ENCODE measurements at regions not wholly inside any gene's neighbourhood (a gene's known extent, or its start where the extent isn't known, plus 50 kb on each side); places are given as distances from the start of the nearest gene placed in this dataset.

DNA sequence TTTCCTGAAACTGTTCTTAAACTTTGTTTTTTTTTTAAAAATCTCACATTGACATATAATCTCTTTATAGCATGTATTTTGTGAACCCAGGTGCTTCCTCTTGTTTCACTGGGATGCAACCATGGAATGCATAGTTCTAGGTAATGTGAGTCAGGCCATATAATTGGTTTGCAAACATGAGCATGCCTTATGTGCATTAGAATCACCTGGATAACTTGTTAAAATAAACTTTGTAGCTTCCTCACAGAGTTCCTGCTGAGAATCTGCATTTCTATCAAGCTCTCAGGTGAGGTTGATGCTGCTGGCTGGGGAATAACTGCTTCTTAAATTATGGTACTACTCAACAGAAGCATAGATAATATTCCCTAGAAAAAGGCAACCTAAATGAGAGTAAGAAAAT, 940.3 kb upstream of the LCORL start:
- TF ChIP-seq SIN3A (IDR thresholded peaks at IDR 0.05; ENCODE audit: low read depth, low read length) (no peak), POLR2AphosphoS2 (IDR thresholded peaks at IDR 0.05; ENCODE audit: low read depth, low read length) (no peak), CREB1 (IDR thresholded peaks at IDR 0.05; ENCODE audit: low read depth) (no peak), SMC3 (IDR thresholded peaks at IDR 0.05; ENCODE audit: borderline replicate concordance, low read length) (no peak), ZNF384 (IDR thresholded peaks at IDR 0.05; ENCODE audit: borderline replicate concordance, low read depth, low read length) (no peak), HDAC6 (IDR thresholded peaks at IDR 0.05; ENCODE audit: unreplicated experiment) (no peak), ZBED1 (IDR thresholded peaks at IDR 0.05; ENCODE audit: borderline replicate concordance) (no peak), ZZZ3 (IDR thresholded peaks at IDR 0.05; ENCODE audit: control insufficient read depth, insufficient read length, low read depth) (no peak), EP300 (IDR thresholded peaks at IDR 0.05; ENCODE audit: borderline replicate concordance in 1 of 2, control insufficient read depth in 1 of 2, low read depth in 2 of 2, low read length in 2 of 2) (no peak), KLF5 (IDR thresholded peaks at IDR 0.05; ENCODE audit: partially characterized antibody) (no peak), KDM1A (IDR thresholded peaks at IDR 0.05; ENCODE audit: borderline replicate concordance) (no peak)
- TF ChIP-seq, protein P1, sequence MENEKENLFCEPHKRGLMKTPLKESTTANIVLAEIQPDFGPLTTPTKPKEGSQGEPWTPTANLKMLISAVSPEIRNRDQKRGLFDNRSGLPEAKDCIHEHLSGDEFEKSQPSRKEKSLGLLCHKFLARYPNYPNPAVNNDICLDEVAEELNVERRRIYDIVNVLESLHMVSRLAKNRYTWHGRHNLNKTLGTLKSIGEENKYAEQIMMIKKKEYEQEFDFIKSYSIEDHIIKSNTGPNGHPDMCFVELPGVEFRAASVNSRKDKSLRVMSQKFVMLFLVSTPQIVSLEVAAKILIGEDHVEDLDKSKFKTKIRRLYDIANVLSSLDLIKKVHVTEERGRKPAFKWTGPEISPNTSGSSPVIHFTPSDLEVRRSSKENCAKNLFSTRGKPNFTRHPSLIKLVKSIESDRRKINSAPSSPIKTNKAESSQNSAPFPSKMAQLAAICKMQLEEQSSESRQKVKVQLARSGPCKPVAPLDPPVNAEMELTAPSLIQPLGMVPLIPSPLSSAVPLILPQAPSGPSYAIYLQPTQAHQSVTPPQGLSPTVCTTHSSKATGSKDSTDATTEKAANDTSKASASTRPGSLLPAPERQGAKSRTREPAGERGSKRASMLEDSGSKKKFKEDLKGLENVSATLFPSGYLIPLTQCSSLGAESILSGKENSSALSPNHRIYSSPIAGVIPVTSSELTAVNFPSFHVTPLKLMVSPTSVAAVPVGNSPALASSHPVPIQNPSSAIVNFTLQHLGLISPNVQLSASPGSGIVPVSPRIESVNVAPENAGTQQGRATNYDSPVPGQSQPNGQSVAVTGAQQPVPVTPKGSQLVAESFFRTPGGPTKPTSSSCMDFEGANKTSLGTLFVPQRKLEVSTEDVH (IDR thresholded peaks at IDR 0.05; ENCODE audit: low read depth, partially characterized antibody) = no peak
- TF ChIP-seq, protein P2, sequence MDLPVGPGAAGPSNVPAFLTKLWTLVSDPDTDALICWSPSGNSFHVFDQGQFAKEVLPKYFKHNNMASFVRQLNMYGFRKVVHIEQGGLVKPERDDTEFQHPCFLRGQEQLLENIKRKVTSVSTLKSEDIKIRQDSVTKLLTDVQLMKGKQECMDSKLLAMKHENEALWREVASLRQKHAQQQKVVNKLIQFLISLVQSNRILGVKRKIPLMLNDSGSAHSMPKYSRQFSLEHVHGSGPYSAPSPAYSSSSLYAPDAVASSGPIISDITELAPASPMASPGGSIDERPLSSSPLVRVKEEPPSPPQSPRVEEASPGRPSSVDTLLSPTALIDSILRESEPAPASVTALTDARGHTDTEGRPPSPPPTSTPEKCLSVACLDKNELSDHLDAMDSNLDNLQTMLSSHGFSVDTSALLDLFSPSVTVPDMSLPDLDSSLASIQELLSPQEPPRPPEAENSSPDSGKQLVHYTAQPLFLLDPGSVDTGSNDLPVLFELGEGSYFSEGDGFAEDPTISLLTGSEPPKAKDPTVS (IDR thresholded peaks at IDR 0.05; ENCODE audit: low read depth, low read length) = no peak
- TF ChIP-seq, protein P3, sequence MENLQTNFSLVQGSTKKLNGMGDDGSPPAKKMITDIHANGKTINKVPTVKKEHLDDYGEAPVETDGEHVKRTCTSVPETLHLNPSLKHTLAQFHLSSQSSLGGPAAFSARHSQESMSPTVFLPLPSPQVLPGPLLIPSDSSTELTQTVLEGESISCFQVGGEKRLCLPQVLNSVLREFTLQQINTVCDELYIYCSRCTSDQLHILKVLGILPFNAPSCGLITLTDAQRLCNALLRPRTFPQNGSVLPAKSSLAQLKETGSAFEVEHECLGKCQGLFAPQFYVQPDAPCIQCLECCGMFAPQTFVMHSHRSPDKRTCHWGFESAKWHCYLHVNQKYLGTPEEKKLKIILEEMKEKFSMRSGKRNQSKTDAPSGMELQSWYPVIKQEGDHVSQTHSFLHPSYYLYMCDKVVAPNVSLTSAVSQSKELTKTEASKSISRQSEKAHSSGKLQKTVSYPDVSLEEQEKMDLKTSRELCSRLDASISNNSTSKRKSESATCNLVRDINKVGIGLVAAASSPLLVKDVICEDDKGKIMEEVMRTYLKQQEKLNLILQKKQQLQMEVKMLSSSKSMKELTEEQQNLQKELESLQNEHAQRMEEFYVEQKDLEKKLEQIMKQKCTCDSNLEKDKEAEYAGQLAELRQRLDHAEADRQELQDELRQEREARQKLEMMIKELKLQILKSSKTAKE (IDR thresholded peaks at IDR 0.05; ENCODE audit: low read depth, poor library complexity, severe bottlenecking) = no peak
- TF ChIP-seq, protein P4, sequence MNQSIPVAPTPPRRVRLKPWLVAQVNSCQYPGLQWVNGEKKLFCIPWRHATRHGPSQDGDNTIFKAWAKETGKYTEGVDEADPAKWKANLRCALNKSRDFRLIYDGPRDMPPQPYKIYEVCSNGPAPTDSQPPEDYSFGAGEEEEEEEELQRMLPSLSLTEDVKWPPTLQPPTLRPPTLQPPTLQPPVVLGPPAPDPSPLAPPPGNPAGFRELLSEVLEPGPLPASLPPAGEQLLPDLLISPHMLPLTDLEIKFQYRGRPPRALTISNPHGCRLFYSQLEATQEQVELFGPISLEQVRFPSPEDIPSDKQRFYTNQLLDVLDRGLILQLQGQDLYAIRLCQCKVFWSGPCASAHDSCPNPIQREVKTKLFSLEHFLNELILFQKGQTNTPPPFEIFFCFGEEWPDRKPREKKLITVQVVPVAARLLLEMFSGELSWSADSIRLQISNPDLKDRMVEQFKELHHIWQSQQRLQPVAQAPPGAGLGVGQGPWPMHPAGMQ (IDR thresholded peaks at IDR 0.05; ENCODE audit: borderline replicate concordance) = no peak
- no peaks in the 10 kb centered on the region for H3K9me3 ChIP-seq (replicated peaks; ENCODE audit: control insufficient read depth, insufficient read depth, low read length)
- no peaks in the 10 kb centered on the region for H3K79me2 ChIP-seq (ENCODE audit: control insufficient read depth, insufficient read depth, low read length)
- H3K27me3 ChIP-seq (replicated peaks in 1 of 2; ENCODE audit: control insufficient read depth in 2 of 2, insufficient read depth in 2 of 2, low read length in 1 of 2) = no peaks in the 10 kb centered on the region
- no peak for ATAC-seq
- no peak for DNase-seq (ENCODE audit: low read depth, low spot score)
- no TSS peak for BruUV-seq (replicated peaks)
- intact Hi-C loops (cut with micrococcal nuclease; ENCODE audit: unreplicated experiment) (no loop called here), in situ Hi-C loops (cut with MboI) (no loop called here)
- H3K27ac ChIP-seq (ENCODE audit: control insufficient read depth, insufficient read depth) = no peak overlapping the region
- ChIA-PET CTCF (no interaction called here), POLR2A (no interaction called here), SMC1A (ENCODE audit: uncharacterized antibody, unreplicated experiment) (interaction anchor here (0.7 kb wide), 2 partner anchors 105 to 1833 kb away, joined by 3 read pairs; no protein-coding TSS in a partner anchor), RAD21 (ENCODE audit: unreplicated experiment) (no interaction called here)
- FAIRE-seq = no peak
- H3K4me1 ChIP-seq (ENCODE audit: control insufficient read depth, insufficient read depth, low read length) = no peaks in the 10 kb centered on the region
- no peaks in the 10 kb centered on the region for H4K20me1 ChIP-seq (ENCODE audit: control insufficient read depth, insufficient read depth)
- H3K4me3 ChIP-seq = no peak overlapping the region
- H3K4me2 ChIP-seq (ENCODE audit: control insufficient read depth, insufficient read depth) = no peak overlapping the region
- H2AFZ ChIP-seq (ENCODE audit: control insufficient read depth, low read depth, low read length) = no peak overlapping the region
- no peaks in the 10 kb centered on the region for H3K36me3 ChIP-seq (ENCODE audit: control insufficient read depth in 2 of 2, insufficient read depth in 2 of 2, low read length in 1 of 2)
- no peak overlapping the region for H3K9ac ChIP-seq (ENCODE audit: control insufficient read depth, insufficient read depth, low read length)

Data from GM12878 (cell line).